NOMO-1 treated with dmso at 0.1 percent for 144 hours (cell line): ENCODE measurements at regions not wholly inside any gene's neighbourhood (a gene's known extent, or its start where the extent isn't known, plus 50 kb on each side); places are given as distances from the start of the nearest gene placed in this dataset.

Source experiments
- DNase-seq: peaks from one replicate; lab custom pipeline; 2025; ENCODE audit not compliant: unreplicated experiment; lab: John Stamatoyannopoulos, UW

DNA sequence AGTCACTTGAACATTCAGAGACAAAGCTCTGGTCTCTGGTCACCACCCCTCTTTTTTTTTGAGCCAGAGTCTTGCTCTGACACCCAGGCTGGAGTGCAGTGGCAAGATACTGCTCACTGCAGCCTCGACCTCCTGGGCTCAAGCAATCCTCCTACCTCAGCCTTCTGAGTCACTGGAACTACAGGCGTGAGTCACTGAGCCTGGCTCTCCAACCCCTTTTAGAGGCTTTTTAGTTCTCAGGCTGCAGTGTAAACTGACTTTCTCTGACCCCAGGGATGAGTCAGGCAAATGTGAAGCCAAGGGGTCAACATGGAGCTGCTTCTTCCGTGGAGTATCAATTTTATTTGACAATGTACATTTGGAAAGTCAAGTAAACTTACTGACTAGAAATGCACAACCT lies 229.2 kb downstream of the PTTG2 start:
- DNase-seq = no peak

DNA sequence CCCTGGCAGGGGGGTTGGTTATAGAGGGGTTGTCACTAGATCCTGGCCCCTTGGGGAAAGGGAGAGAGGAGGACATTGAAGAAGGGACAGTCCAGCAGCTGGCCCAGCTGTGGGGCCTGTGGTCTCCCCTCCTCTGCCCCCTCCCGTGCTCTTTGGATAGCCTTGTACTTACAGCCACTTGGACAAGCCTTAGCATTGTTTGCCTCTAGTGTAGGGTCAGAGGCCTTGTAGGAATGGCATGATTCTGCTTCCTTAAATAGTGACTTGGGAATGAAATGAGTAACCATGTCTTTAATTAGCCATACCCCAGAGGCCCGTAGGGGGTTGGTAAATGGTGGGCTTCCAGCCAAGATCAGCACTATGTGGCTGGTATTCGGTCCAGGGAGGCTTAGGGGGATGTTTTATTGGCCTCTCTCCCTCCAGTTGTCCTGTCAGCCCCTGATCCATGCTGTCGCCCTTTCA lies 230.6 kb downstream of the PTTG2 start:
- DNase-seq = no peak

DNA sequence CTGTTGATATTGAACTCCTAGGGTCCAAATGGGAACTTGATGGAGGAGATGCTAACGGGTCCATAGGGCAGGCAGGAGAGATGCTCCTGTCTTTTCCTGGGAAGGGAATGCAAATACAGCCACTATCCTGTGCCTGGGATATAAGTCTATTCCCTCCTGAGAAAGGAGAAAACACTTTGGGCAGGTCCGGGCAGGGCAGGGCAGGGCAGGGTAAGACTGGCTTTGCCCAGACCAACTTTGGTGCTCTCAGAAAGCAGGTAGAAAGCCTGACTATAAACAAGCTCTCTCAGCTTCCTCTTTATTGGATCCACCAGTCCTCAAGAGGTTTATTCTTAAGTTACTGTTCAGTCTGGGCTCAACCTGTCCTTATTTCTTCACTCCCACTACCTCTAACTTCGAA lies 232.3 kb downstream of the PTTG2 start:
- DNase-seq = no peak

DNA sequence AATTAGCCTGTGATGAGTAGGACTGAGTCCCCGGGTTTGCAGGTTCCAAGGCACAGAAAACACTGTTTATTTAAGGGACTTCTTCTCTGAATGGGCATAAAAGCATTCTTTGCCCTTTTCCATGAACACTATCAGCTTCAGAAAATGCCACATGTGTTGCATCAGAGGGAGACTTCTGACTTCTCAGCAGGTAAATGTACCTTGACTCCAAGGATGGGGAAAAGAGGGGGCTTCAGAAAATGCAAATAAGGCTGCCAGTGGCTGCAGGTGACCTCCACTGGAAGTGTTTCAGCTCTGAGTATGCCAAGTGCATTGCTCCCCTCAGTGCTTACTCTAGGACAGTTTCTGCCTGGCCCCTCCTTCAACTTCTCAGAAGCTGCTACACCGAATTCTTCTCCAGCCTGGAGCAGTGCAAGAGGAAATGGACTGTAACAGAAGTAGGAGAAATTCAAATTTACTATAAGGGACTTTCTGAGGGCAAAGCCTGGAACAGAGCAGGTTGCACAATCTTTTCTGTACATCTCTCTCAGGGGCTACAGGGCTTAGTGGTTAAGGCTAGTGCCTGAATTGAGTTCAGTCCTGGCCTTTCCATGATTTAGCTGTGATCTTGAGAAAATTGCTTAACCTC lies 233.2 kb downstream of the PTTG2 start:
- no peak for DNase-seq

DNA sequence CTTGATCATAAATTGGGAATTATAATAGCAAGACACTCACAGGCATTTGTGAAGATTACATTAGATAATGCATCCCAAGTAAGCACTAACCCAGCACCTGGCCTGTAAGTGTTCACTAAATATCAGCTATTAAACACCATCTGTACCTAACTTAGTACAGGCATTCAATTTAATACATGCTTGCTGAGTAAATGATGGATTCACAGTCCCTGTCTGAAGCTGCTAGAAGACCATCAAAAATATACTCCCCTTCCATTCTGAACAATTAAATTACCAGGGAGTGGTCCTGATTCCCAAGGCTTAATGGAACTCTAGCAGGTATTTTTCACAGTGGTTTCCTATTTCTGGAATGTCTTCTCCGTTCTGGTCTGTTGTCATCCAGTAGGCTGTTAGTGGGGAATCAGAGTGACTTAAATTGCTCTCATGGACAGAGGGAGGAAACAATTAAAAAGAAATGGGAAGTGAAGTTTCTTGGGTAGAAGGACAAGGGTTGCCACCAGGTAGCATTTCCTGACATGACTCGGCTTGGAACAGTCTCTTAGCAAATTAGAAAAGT lies 233.9 kb downstream of the PTTG2 start:
- no peak for DNase-seq

DNA sequence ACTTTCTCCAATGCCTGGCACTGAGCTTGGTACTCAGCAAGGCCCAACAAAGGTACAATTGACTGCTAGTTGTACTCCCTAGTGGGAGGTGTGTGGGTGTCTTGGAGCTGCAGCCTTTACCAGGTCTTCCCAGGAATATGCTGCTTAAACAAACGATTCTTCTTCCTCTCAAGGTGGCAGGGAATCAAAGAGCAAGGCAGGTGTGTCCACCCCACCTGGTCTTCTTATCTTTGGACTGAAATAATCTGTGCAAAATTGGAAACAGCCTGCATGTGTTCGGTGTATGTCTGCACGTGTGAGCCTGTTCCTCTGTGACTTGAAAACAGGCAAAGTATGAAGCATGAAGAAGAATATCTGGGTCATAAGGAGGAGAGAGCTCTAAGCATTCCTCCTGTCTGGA lies 235.3 kb downstream of the PTTG2 start:
- DNase-seq = no peak

DNA sequence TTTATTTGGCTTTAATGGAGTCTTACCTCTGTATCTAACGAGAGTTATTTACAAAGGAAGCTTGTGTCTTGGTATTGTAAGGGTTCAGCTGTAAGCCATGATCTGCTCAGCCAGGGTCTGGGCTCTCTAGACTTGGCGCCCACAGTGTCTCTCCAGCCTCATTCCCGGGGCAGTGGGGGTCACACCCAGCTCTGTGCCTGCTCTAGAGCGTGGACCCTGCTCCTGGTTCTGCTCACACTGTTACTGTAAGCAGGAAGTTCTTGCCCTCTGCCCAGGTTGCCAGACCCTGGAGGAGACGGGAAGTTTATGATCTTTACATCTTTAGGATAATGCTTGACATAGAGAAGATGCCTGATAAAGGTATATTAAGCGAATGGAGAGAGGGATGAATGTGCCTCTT lies 235.7 kb downstream of the PTTG2 start:
- DNase-seq = no peak

DNA sequence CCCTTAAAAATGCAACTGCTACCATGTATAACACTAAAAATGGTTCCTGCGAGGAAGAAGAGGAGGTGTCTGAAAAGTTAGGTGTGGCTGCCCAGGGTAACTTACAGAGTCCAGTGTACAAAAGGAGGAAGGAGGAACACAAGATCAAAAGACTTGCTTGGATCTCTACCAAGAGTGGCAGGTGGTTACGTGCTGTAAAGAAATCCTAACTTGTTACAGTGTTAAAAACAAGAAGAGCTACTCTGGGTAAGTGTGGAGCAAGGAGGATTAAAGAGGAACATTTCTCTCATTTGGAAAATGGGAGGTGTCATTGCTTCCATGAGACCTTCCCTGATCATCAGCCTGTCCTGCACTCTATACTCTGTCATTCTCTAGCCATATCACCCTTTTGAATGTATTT lies 242.0 kb downstream of the PTTG2 start:
- no peak for DNase-seq

DNA sequence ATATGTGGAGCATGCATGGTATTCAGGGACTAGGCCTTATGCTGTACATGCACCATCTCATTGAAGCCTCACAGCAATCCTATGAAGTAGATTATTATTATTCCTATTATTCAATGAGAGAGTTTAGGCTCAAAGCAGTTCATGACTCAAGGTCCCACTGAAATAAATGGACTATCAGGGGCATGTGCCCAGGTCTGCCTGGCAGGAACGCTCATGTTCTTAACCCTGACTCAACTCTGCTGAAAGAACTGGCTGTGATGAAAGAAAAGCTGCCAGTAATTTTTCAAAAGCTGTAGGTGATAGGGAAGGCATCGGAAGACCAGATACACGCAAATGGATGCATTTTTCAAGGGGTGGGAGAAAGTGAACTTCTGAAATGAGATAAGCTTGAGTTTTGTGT lies 243.4 kb downstream of the PTTG2 start:
- DNase-seq = no peak

DNA sequence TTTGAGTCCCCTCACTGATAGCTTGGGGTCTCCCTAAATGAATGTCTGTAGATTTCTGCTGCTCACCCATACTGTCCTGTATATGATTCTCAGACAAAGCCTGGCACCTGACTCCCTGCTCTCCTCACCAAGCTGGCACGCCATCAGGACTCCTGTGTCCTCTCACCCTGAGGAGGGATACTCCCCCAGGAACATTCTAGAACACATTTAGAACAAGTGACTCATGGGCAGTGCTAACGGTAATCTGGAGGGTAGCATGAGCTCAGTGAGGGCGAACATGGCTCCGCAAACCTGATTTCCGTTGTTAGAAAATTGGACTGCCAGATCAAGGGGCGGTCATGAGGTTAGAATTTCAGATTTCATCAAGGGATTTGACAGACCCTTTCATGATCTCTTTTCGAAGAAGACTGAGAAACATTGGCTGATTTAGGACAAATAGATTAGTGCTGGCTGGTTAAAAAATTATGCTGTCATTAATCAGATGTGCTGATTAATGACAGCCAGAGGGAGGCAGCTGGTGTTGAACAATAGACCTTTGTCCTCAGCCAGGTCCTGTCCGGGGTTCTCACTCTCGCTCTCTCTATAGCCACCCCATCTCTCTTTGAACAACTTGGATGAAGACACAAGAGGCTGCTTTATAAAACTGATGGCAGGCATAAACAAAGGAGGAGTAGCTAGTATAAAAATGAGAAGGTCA lies 244.3 kb downstream of the PTTG2 start:
- DNase-seq = no peak

DNA sequence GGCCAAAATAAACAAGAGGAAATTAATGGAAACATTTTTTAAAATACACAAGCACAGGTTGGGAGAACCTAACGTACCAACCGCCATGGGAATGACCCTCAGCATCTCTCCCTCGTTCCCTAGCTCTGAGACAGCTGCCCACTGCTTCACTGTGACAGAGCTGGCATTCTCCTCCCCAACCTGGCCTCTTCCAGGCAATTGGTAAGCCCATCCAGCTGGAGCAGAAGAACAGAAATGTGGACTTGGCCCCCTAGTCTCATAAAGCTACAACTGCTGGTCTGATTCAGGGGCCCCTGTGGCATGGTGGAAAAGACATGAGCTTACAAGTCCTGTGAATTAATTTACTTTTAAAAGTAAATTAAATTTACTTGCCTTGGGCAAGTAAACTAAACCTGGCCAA lies 245.1 kb downstream of the PTTG2 start:
- DNase-seq = no peak

DNA sequence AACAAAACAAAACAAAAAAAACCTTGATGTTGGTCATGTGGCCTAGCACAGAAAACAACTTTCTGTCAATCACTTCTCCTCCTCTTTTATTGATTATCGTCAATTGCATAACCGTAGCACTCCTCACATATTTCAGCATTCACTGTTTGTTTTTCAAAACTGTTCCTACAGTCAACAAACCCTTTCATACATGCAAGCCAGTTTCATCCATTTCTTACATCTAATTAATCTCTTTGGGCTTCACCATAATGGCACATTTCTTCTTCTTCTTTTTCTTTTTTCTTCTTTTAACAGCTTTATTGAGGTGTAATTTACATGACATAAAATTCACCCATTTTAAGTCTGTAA lies 246.9 kb downstream of the PTTG2 start:
- no peak for DNase-seq

DNA sequence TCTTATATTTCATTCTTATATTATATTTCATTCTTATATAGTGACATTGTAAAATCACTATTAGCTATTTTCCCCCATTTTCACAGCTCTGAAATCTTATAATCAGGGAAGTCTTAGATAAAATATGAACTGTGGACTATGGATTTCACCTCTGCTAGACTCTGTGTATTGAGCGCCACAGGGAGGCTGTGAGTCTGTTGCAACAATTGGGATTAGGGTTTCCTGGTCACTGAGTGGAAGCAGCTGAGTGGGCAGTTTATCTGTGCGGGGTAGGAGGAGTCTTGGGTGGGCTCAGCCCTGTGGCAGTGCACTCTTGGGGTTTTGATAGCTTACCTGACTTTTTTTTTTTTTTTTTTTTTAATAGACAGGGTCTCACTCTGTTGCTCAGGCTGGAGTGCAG lies 249.5 kb downstream of the PTTG2 start:
- DNase-seq = no peak

DNA sequence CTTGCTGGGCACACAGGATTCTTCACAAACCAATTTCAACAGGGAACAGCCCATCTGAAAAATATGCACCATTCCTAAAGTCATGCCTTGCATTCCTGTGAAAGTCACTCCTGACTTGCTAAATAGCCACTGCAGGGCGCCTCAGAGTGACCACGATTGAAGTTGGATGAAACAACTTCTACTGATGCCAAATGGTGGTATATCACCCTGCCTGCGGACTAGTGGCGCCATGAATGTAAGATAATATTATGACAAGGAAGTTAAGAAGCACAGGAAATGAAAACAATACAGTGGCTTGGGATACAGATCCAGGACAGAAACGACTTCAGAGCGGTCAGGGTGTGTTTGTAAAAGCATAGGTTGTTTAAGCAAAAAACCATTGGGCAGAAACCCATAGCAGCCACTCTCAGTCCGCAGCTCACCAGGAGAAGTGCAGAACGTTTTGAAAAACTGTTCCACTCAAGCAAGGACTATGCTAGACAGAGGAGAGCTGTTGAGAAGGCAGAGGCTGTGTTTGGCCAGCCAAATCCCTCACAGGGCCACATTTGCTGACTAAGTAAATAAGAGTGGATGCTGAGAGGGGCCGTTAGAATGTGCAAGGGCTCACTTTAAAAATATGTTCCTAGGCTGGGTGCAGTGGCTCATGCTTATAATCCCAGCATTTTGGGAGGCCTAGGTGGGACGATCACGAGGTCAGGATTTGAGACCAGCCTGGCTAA lies 250.4 kb downstream of the PTTG2 start:
- no peak for DNase-seq

DNA sequence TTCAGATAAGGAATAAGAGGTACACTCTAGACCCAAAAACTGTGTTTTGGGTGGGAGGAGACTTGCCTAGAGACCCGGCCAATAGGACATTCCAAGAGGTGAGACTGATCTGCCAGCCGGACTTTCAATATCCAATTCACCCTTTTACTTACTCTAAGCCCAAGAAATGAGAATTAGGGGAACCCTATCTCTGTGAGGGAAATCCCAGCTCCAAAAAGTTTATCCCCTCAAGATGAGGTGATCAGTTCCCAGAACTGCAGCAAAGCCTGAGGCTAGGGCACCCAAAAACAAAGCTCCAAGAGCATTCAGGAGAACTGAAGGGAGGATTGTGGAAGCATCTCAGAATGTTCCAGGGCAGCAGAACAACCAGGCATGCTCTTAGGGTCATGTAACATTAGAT lies 251.7 kb downstream of the PTTG2 start:
- no peak for DNase-seq

DNA sequence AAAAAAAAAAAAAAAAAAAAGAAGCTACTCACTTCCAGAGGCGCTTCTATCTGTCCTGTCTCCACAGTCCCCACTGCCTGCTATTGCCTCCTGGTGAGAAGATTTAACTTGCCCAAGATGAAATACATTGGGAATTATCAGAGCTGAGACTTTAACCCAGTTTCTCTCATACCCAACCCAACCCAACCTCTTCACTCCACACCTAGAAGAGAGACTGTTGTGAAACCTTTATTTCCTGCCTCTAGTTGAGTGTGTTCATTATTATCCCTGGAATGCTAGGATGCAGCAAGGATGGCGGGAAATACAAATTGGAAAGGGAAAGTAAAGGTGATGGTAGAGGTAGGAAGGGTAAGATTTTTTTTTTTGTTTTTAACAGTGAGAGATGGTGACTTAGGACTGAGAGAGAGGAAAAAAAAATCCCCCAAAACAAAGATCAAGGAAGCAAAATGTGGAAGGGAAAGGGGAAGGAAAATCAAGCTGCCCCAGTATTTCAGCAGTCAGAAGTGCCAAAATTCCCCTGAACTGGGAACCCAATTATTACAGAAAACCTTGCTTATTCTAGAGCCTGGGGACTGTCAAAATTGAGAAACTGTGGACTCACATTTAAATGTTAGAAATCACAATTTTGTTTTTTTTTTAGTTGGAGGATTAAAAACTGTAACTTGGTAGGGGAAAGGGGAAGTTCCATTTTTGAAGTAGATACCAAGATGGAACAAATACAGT lies 253.0 kb downstream of the PTTG2 start:
- DNase-seq = no peak

DNA sequence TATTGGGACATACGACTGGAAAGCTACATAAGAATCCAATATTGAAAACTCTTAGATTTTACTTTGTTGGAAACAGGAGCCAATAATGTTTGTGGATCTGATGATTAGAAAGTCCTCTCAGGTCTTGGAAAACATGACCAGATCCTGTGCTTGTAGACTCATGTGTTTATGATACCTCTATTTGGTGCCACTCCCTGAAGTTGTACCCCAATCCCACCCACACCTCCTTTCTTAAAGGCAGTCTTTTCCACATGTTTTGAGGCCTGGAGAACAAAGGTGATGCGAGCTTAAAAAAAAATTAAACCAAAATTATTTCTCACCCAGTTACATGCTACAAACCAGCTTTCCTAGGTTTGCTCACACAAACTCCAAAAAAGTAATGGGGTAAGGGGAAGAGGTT lies 262.7 kb downstream of the PTTG2 start:
- no peak for DNase-seq

DNA sequence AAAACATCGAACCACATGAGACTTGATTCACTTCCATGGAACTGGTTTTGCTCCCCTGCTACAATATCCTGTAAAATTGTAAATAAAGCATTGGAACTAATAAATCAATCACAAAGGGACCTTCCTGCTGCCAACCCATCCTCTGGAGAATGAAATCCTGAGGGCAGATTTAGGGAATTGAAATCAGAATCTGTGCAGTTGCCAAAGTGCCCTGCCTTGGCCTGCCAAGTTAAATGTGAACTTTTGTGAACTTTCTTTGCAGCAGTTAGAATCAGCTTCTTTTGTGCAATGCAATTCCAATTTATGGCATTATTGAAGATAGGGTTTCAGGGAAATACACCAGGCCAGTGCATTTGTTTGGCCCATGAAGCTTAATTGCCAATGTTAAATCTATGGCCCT lies 263.1 kb downstream of the PTTG2 start:
- no peak for DNase-seq

DNA sequence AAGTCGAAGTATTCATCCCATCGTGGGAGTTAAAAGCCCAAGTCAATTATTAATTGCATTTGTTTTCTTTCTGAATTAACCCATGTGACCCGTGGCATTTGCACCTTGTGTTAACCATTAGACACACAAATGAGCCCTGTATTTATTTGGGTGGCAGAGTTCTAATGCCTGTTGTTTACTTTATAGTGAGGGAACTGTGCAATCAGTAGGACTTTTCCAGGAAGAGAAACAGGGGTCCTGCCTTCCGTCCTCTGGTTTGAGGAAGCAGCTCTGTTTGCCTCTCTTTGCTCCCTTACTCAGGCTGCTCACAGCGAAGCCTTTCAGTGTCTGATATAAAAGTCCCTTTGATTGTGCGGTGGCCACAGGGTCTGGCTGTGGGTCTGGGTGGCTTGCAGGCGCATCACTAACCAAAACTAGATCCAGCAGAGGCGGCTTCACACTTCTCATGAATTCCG lies 263.6 kb downstream of the PTTG2 start:
- no peak for DNase-seq

DNA sequence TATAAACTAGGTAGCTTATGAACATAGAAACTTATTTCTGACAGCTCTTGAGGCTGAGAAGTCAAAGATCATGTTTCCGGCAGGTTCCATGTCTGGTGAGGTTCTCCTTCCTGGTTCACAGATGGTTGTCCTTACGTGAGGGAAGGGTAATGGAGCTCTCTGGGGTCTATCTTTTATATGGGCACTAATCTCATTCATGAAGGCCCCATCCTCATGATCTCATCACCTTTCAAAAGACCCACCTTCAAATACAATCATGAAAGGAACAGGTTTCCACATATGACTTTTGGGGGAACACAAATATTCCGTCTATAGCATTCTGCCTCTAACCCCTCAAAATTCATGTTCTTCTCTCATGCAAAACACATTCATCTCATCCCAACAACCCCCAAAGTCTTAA lies 264.7 kb downstream of the PTTG2 start:
- DNase-seq = no peak

DNA sequence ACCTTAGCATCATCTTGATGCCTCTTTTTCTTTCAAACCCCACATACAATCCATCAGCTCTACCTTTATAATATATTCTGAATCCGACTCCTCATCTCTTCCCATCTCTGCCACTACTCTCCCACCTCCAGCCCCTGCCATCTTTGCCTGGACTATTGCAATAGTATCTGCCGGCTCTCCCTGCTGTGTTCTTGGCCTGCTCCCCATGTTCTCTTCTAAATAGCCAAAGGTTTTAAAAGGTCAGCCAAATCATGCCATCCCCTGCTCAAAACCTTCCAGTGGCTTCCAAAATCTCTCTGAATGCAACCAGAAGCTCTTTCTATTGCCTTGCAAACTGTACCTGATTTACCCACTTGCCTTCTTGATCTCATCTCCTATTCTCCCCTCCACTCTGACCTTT lies 266.0 kb downstream of the PTTG2 start:
- DNase-seq = no peak
